ENCODE measurements at regions not wholly inside any gene's neighbourhood (a gene's known extent, or its start where the extent isn't known, plus 50 kb on each side); places are given as distances from the start of the nearest gene placed in this dataset.

- ATAC-seq, result no peak
- TF ChIP-seq CTCF (IDR thresholded peaks at IDR 0.05), result no peak
- TF ChIP-seq POLR2A (IDR thresholded peaks at IDR 0.05), result no peak
- H3K4me3 ChIP-seq, result no peak overlapping the region
These were observed 306.7 kb upstream of the CHST9 start for GRCh38 chr18:27491772-27492171.

GRCh38 chr18:27483276-27483675 is 298.2 kb upstream of the CHST9 start:
- Histone ChIP-seq H3K27me3 (no peaks in the 10 kb centered on the region), H3K9me3 (no peaks in the 10 kb centered on the region), H3K4me3 (no peak overlapping the region), H3K4me1 (no peaks in the 10 kb centered on the region), H3K36me3 (no peaks in the 10 kb centered on the region), H3K27ac (no peak overlapping the region)
- intact Hi-C loops (cut with DNase I), result loop anchor here in 1 of 10 donors (10.0 kb wide), 1 partner anchor 58 kb away; no protein-coding TSS in a partner anchor
- TF ChIP-seq CTCF (IDR thresholded peaks at IDR 0.05) (no peak), POLR2A (IDR thresholded peaks at IDR 0.05) (no peak)
- ATAC-seq (no peak), DNase-seq (no peak)
- WGBS, 4 donors, result 57 to 65% (median 60%) methylated on average over 4 of the region's 4 CpGs

More at GRCh38 chr18:27491772-27492171, 306.7 kb upstream of the CHST9 start:
- Histone ChIP-seq H3K27me3 (no peaks in the 10 kb centered on the region), H3K4me1 (no peaks in the 10 kb centered on the region), H3K27ac (no peak overlapping the region), H3K9me3 (no peaks in the 10 kb centered on the region), H3K36me3 (no peaks in the 10 kb centered on the region)
- intact Hi-C loops (cut with DNase I), result no loop called here
- no peak for DNase-seq
- WGBS, 4 donors, result 30 to 35% (median 32%) methylated on average over 2 of the region's 2 CpGs

GRCh38 chr18:27478459-27478858 is 293.4 kb upstream of the CHST9 start:
- Histone ChIP-seq H3K4me3 (no peak overlapping the region), H3K27ac (no peak overlapping the region), H3K9me3 (peaks cover 0 to 3% (median 0%) of the 10 kb centered on the region in 12 donors), H3K36me3 (no peaks in the 10 kb centered on the region), H3K4me1 (no peaks in the 10 kb centered on the region), H3K27me3 (no peaks in the 10 kb centered on the region)
- DNase-seq (no peak), ATAC-seq (no peak)
- TF ChIP-seq POLR2A (IDR thresholded peaks at IDR 0.05), result no peak
- no peak for TF ChIP-seq CTCF (IDR thresholded peaks at IDR 0.05)
- 0% methylated on average over 1 of the region's 1 CpG for WGBS, 4 donors
- intact Hi-C loops (cut with DNase I), result loop anchor here in 1 of 10 donors (10.0 kb wide), 1 partner anchor 56 kb away; no protein-coding TSS in a partner anchor

GRCh38 chr18:27473318-27473717 is 288.2 kb upstream of the CHST9 start:
- ATAC-seq (no peak), DNase-seq (no peak)
- Histone ChIP-seq H3K36me3 (no peaks in the 10 kb centered on the region), H3K4me3 (no peak overlapping the region), H3K27me3 (no peaks in the 10 kb centered on the region), H3K27ac (no peak overlapping the region), H3K9me3 (peaks cover 0 to 3% (median 0%) of the 10 kb centered on the region in 12 donors), H3K4me1 (no peaks in the 10 kb centered on the region)
- intact Hi-C loops (cut with DNase I), result loop anchor here in 1 of 10 donors (10.0 kb wide), 1 partner anchor 61 kb away; no protein-coding TSS in a partner anchor
- no peak for TF ChIP-seq POLR2A (IDR thresholded peaks at IDR 0.05)
- TF ChIP-seq CTCF (IDR thresholded peaks at IDR 0.05), result no peak
- WGBS, 4 donors, result 79 to 82% (median 79%) methylated on average over 6 of the region's 6 CpGs
